Lower leg skin (tissue), 4 donors: ENCODE measurements at regions not wholly inside any gene's neighbourhood (a gene's known extent, or its start where the extent isn't known, plus 50 kb on each side); places are given as distances from the start of the nearest gene placed in this dataset.

Experiments
- DNase-seq, 2 donors: peaks; one replicate each; pipeline ENCODE4 v3.0.0-alpha.2; 2019; ENCODE audit warnings: low spot score in 2 of 2
- H3K4me3 ChIP-seq: fragments of 200-600 bp; sonication (generic); 2 replicates; pipeline ENCODE4 v1.5.1; 2017; ENCODE audit warnings: mild to moderate bottlenecking, low read depth; ENCODE audit not compliant: poor library complexity, severe bottlenecking
- POLR2A ChIP-seq, 2 donors: fragments of 450-650 bp; IDR thresholded peaks; one replicate each; pipeline ENCODE4 v1.6.1; 2016 to 2017; ENCODE audit warnings: antibody characterized with exemption in 2 of 2, mild to moderate bottlenecking in 1 of 2, moderate library complexity in 1 of 2
- WGBS, 2 donors: methylation state at CpG; one replicate each; pipeline ENCODE4 v1.1.5; 2018; 5-methylcytosine and 5-hydroxymethylcytosine counted together
- intact Hi-C: fragments of 100-400 bp; cut with DNase I; formaldehyde crosslinking; loops from one replicate; pipeline ENCODE4 v1.15.0; 2023; ENCODE audit warnings: low total_unique reads
- TF ChIP-seq, protein P1 (sequence below), 3 donors: fragments of 450-650 bp; IDR thresholded peaks; one replicate each; pipeline ENCODE4 v1.5.1; 2016; ENCODE audit warnings: antibody characterized with exemption in 3 of 3, mild to moderate bottlenecking in 3 of 3, moderate library complexity in 2 of 3

DNA sequence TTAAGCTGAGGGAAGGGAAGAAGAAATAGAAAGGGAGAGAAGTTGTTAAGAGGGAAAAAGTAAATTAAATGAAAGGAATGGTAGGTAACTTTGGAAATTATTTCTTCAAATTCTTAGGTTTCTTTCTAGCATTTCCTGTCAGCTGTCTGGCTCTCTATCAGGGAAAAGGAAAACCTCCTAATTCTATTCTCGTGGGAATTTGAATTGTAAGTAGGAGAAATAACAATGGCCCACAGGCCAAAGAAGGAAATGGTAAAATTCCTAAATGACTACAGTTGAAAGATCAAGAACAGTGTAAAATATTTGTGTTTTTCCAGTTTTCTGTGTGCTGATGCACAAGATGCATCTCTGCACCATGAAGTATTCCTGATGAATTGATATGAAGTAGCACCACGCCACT, 173.0 kb downstream of the IBTK start:
- 63 to 75% methylated on average over 2 of the region's 2 CpGs for WGBS, 2 donors
- intact Hi-C loops: no loop called here
- TF ChIP-seq POLR2A (IDR thresholded peaks at IDR 0.05): no peak
- TF ChIP-seq, protein P1, sequence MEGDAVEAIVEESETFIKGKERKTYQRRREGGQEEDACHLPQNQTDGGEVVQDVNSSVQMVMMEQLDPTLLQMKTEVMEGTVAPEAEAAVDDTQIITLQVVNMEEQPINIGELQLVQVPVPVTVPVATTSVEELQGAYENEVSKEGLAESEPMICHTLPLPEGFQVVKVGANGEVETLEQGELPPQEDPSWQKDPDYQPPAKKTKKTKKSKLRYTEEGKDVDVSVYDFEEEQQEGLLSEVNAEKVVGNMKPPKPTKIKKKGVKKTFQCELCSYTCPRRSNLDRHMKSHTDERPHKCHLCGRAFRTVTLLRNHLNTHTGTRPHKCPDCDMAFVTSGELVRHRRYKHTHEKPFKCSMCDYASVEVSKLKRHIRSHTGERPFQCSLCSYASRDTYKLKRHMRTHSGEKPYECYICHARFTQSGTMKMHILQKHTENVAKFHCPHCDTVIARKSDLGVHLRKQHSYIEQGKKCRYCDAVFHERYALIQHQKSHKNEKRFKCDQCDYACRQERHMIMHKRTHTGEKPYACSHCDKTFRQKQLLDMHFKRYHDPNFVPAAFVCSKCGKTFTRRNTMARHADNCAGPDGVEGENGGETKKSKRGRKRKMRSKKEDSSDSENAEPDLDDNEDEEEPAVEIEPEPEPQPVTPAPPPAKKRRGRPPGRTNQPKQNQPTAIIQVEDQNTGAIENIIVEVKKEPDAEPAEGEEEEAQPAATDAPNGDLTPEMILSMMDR (IDR thresholded peaks at IDR 0.05): no peak
- H3K4me3 ChIP-seq: no peak overlapping the region
- DNase-seq: no peak

DNA sequence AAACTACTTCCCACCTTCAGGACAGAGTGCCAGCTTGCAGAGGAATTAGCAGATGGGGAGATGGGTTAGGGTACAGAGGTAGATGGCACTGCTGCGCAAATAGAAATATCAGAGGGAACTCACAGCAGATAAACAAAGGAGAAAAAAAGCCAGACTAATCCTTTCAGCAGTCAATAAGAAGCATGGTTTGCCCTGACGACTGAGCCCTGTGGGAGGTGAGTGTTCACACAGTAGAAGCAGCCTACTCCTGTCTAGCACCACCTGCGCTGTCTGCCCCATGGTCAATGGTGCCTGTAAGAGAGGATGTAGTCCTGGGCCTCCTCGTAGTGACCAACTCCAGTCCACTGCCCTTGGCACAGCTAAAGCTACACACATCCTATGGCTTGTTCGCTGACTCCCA, 174.1 kb downstream of the IBTK start:
- H3K4me3 ChIP-seq: no peak overlapping the region
- TF ChIP-seq POLR2A (IDR thresholded peaks at IDR 0.05): no peak
- TF ChIP-seq, protein P1 (IDR thresholded peaks at IDR 0.05): no peak
- no peak for DNase-seq
- intact Hi-C loops: no loop called here
- 90 to 93% methylated on average over 5 of the region's 5 CpGs for WGBS, 2 donors

DNA sequence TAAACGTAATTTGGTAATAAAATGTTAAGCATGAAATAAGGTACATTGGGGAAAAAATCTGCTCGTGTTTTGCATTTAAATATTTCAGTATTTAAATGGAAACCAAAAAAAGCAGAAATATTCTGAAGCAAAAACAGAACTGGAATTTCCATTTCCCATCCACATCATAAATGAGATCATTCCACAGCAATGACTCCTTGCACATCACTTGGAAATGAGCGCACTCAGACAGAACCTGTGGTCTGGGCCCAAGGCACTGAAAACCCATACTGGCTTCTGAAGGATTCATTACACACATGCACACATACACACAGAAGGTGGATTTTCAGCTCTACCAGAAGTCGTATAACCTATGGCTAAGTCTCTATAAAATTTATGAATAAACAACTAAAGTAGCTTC, 174.8 kb downstream of the IBTK start:
- no peak for DNase-seq
- TF ChIP-seq, protein P1 (IDR thresholded peaks at IDR 0.05): no peak
- TF ChIP-seq POLR2A (IDR thresholded peaks at IDR 0.05): no peak
- intact Hi-C loops: no loop called here
- WGBS, 2 donors: 69 to 70% methylated on average over 4 of the region's 4 CpGs
- no peak overlapping the region for H3K4me3 ChIP-seq

DNA sequence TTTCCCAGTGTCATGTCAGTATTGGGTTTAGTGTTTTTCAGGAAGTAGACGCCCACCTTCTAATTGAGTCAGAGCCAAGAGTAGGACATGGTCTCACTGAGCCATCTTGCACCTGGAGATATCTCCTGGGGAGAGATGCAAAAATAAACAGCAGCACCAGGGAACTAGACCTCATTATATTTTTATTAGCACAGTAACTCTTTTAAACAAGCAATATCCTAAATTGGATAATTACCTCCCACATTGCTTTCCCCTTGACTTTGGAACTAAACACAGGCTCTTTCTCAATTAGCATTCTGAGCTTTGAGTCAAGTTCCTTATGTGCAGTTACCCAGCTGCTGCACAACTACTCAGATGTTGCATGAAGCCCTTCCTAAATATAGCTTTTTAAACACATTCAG, 175.4 kb downstream of the IBTK start:
- 10 to 30% methylated on average over 1 of the region's 1 CpG for WGBS, 2 donors
- no peak for DNase-seq
- intact Hi-C loops: no loop called here

DNA sequence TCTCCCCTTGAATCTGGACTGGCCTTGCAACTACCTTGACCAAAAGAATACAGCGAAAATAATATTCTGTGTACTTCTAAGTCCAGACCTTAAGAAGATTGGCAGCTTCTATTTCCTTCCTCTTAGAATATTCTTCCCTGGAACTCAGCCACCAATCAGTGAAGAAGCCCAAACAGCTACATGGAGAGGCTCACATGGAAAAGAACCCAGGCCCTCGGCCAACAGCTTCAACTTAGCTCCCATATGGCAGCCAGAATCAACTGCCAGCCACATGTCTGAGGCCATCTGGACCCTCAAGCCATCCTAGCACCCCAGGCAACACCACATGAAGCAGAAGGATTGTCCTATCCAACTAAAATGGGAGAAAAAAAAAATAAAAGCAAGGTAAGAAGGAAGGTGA, 178.8 kb downstream of the IBTK start:
- no peak overlapping the region for H3K4me3 ChIP-seq
- no peak for DNase-seq
- WGBS, 2 donors: 38 to 44% methylated on average over 2 of the region's 2 CpGs
- intact Hi-C loops: no loop called here
- no peak for TF ChIP-seq POLR2A (IDR thresholded peaks at IDR 0.05)

More for the DNA sequence above, 175.4 kb downstream of the IBTK start:
- no peak overlapping the region for H3K4me3 ChIP-seq
- TF ChIP-seq POLR2A (IDR thresholded peaks at IDR 0.05): no peak
- TF ChIP-seq, protein P1 (IDR thresholded peaks at IDR 0.05): no peak

DNA sequence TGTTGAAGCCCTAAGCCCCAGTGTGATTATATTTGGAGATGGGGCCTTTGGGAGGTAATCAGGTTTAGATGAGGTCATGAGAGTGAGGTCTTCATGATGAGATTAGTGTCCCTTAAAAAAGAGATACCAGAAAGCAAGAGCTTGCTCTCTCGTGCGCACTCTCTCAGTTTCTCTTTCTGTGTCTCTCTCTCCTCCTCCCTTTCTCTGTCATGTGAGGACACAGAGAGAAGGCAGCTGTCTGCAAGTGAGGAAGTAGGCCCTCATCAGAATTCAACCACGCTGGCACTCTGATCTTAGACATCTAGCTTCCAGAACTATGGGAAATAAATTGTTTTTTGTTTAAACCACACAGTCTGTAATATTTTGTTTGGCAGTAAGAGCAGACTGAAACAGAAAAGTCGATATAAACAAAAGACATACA, 180.5 kb downstream of the IBTK start:
- no peak for DNase-seq
- no peak for TF ChIP-seq POLR2A (IDR thresholded peaks at IDR 0.05)
- TF ChIP-seq, protein P1 (IDR thresholded peaks at IDR 0.05): no peak
- intact Hi-C loops: no loop called here
- 63 to 68% methylated on average over 4 of the region's 4 CpGs for WGBS, 2 donors
- H3K4me3 ChIP-seq: no peak overlapping the region
